GM21390 (cell line): ENCODE measurements at regions not wholly inside any gene's neighbourhood (a gene's known extent, or its start where the extent isn't known, plus 50 kb on each side); places are given as distances from the start of the nearest gene placed in this dataset.
"Not testable (repeated sequence)": the region's sequence is repeated elsewhere in the genome, so short reads cannot be mapped to it uniquely, and the experiment has no call there.

Experiments used
- ATAC-seq: cut with Tn5 transposase; IDR thresholded peaks from one replicate; pipeline ENCODE4 v1.9.1; 2021; ENCODE audit not compliant: unreplicated experiment

GRCh38 chr15:81779181-81779580 lies 266.6 kb downstream of the MEX3B start:
- ATAC-seq = no peak

- no peak for ATAC-seq
Observed at GRCh38 chr15:81777546-81777945, 268.3 kb downstream of the MEX3B start.

- no peak for ATAC-seq
Observed at GRCh38 chr15:81776976-81777375, 268.8 kb downstream of the MEX3B start.

DNA sequence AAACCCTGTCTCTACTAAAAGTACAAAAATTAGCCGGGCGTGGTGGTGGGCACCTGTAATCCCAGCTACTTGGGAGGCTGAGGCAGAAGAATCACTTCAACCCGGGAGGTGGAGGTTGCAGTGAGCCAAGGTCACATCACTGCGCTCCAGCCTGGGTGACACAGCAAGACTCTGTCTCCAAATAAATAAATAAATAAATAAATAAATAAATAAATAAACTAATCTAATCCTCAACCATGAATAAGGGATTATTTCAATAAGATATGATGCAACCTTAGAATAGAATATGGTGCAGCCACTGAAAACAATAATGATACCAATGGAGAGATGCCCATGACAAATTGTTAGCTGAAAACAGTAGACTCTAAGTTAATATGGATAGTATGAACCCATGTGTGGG lies 270.0 kb downstream of the MEX3B start:
- not testable (repeated sequence) for ATAC-seq

GRCh38 chr15:81774309-81774708 lies 271.5 kb downstream of the MEX3B start:
- no peak for ATAC-seq

DNA sequence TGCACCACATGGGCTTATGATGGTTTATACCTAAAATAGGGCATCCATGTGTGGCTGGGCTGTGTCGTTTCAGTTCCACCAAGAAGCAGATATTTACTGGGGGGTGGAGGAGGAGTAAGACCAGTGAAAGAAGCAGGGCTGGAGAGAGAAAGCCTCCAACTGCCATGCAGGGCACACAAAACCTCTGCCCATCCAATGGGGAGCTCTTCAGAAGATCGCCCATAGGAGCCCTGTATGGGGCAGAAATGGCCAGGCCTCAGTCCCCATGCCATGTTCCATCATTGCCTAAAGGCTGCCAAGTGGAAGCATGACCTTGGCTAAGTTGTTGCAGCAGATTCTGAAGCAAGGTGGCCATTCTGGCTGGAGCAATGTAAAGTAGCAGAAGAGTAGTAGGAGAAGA lies 277.0 kb downstream of the MEX3B start:
- no peak for ATAC-seq

DNA sequence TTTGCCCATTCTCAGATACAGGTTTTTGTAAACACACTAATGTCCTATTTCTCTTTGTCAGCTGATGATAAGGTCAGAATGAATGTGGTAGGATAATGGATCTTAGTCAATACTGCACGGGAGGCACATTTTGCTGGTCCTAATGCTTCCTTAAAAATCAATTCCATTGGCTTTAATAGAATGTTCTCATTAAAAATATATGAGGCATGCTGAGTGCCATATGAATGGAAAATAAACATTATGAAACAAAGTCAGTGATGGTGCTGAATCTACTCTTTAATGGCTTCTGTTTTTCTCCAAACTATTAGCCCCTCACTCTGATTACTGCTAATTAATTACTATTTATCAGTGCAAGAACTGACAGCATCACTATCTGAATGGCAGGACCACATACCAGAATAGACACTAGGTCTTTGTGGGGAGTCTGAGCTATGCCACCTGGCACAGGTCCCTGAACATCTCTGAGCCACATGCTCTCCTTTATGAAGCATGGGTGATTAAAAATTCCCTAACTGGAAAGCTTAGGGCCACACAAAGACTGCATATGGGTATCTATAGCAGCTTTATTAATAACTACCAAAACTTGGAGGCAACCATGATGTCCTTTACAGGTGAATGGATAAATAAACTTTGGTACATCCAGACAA lies 278.9 kb downstream of the MEX3B start:
- ATAC-seq = no peak

GRCh38 chr15:81765816-81766215 lies 280.0 kb downstream of the MEX3B start:
- no peak for ATAC-seq

GRCh38 chr15:81763304-81763703 lies 282.5 kb downstream of the MEX3B start:
- no peak for ATAC-seq

DNA sequence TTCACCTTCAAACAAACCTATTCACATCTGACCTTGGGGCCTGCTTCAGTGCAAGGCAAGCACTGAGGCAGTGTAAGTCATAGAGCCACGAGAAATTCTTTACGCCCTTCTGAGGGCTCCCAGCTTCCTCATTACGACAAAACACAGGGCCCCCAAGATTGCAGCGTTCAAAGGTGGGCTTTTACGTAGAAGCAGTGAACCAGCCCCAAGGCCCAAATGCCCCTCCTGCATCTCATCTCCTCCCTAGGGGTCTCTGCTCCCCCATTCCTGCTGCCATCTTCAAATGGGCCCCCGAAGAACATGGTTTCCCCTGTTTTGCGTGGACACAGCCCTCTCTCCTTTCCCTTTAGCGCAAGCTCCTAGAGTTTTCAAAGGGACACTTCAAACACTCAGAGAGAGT lies 285.1 kb downstream of the MEX3B start:
- ATAC-seq = no peak

DNA sequence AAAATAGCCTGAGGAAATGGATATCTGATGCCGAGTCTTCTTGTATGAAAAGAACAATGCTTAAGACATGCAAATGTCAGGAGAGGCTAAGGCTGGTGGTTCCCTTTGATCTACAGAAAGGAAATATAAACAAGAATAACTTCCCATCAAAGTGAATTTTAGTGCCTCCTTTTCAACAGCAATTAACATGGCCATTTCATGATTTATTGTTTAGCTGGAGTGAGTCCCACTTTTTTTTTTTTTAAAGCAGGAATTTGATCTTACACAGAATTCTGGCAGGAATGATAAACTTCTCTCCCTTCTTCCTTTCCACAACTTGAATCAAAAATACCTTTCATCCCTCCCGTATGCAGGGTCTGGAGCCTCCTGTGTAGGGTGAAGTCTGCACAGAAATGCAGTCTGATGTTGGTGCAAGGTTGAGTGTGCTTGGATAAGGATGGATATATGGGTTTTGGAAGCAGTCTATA lies 287.0 kb downstream of the MEX3B start:
- no peak for ATAC-seq

- ATAC-seq = no peak
Observed at GRCh38 chr15:81755626-81756025, 290.2 kb downstream of the MEX3B start.

DNA sequence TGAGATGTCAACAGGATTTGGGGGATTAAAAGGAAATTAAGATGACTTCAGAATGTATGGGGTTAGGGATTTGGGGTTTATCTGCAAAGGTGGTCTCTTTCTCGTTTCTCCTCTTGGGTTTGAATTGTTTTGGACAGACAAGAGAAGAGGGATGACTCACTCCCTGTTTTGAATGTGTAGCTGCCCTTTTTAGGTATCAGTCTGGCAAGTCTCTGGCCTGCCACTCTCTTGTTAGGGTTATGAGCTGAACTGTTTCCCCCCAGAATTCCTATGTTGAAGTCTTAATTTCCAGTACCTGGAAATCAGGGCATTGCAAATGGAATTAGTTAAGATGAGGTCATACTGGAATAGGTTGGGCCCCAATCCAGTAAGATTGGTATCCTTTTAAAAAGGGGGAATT lies 291.7 kb downstream of the MEX3B start:
- no peak for ATAC-seq

DNA sequence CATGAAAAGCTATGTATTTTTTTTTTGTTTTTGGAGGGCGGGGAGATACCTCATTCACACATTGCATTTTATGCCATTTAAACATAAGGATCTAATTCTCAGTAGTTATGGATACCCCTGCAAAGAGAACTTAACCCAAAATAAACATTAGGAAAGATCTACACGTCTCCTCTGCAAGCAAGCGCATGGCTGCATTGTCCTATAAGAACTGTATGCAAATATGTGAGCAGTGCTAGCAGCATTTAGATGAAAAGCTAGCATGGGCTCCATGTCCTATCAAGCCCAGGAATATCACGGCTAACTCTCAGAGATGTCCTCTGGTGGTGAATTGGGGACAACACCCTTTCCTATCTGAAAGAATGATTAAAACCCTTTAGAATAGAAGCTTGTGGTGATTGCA lies 292.8 kb downstream of the MEX3B start:
- ATAC-seq = no peak

DNA sequence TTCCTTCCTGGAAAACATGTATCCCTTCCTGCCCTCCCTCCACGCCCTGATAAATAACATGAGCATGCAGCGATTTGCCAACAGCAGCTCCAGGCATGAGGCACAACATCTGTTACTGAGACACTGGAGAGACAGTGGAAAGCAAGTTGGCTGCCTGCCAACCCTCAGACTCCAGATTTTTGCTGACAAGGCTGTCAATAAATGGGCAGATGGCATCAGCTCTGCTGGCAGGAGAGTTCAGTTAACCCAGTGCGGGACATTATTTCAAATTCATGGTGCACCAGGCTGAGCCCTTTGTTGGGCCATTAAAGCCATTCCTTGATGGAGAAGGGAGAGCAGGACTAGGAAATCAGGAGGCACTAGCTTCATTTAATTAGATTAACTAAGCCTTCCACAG lies 293.3 kb downstream of the MEX3B start:
- no peak for ATAC-seq

DNA sequence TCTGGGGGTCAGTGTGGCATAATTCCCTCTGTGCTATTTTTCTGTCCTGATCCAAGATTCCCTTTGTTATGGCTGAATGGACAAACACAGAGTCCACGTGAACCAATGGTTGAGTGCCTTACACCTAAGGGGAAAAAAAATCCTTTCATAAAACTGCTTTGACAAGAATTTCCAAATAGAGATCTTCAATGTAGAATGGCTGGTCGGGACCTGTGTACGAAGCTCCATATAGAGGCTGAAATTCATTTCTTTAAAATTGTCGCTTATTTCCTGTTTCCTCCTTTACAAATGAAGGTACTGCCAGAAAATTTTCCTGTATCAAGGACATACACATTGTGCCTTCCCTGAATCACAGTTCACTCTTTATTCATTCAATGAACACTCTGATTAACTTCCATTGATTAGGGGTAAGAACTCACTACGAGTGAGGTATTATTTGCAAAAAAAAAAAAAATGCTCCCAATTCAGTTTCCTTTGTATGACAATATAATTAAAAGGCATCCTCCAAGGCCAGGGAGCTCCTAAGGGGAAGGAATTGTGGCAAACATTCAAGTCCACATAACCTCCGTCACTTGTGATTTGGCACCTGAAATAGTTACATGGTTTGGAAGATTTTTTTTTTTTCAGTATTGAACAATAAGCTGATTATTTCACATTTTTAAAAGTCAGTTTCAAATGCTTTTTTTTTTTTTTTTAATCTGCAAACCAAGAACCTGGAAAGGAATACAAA lies 293.8 kb downstream of the MEX3B start:
- no peak for ATAC-seq

- no peak for ATAC-seq
Observed at GRCh38 chr15:81751256-81751655, 294.6 kb downstream of the MEX3B start.

GRCh38 chr15:81749716-81750375 lies 296.0 kb downstream of the MEX3B start:
- no peak for ATAC-seq

DNA sequence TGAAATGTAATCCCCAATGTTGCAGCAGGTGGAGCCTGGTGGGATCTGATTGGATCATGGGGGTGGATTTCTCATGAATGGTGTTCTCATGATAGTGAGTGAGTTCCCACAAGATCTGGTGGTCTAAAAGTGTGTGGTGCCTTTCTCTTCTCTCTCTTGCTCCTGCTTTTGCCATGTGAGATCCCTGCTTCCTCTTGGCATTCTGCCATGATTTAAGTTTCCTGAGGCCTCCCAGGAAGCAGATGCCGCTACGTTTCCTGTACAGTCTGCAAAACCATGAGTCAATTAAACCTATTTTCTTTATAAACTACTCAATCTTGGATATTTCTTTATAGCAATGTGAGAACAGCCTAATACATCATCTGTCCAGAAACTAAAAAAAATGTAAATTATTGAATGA lies 298.3 kb downstream of the MEX3B start:
- ATAC-seq = no peak

- ATAC-seq = no peak
Observed at GRCh38 chr15:81747026-81747425, 298.8 kb downstream of the MEX3B start.

DNA sequence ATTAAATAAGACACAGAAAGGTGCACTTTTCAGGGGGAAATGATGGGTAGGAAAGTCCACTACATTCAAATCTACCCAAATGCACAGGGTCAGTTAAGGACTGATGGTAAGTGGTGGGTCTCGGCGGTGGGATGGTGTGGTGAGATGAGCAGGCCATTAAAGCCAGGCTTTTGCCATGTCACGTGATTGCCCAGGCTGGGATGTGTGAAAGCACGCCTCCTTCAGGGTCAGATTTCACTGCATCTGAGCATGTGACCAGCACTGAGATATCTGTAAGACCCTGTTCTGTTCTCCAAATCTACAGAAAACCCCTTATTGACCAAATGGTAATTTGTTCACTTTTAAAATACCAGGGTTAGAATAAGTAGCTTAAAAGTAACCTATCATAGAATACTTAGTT lies 301.5 kb downstream of the MEX3B start:
- ATAC-seq = no peak

DNA sequence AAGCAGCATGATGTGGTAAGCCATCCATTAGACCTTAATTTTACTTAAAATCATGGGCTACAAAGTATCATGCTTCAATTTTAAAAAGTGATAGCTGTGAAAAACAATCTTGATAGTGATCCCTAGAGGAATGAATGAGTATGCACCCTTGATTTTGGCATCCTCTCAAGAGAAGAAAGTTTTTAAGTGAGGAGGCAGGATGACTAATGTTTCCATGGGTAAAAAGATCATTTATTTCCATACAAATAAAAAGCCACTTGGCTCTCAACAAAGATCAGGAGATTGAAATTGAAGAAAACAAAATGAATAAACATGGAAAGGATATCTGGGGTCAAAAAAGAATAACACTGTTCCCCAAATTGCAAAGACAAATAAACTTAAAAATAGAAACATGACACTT lies 305.4 kb downstream of the MEX3B start:
- no peak for ATAC-seq
